ENCODE measurements at regions not wholly inside any gene's neighbourhood (a gene's known extent, or its start where the extent isn't known, plus 50 kb on each side); places are given as distances from the start of the nearest gene placed in this dataset.

DNA sequence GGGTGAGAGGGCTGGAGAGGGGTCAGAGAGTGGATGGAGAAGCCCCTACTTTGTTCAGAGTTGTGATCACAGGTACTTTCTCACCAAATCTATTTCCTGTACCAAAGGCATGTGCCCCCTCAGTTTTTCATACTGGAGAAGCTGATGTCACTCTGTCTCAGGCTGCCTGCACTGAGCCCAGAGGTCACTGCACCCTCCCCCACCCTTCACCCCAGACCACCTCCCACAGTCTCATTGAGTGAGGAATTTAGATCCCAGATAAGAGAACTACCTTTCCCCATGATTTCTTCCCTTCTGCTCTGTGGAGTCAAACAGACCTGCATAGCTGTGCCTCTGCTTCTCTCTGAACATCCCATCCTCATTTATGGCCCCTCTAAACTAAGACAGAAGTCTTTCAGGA, 140.0 kb upstream of the IRX6 start:
- no peaks in the 10 kb centered on the region for H3K27me3 ChIP-seq (ENCODE audit: insufficient read depth, low read length)
- no peaks in the 10 kb centered on the region for H3K9me3 ChIP-seq (ENCODE audit: insufficient read depth, low read depth, low read length)
- H4K8ac ChIP-seq (ENCODE audit: low read depth, low read length): no peak overlapping the region
- H3K4me2 ChIP-seq (ENCODE audit: low read length): no peak overlapping the region
- no peak overlapping the region for H3K4me3 ChIP-seq (ENCODE audit: low read depth, low read length)
- no peak overlapping the region for H3K27ac ChIP-seq (ENCODE audit: low read depth, low read length)
- H2BK12ac ChIP-seq (ENCODE audit: low read length): no peak overlapping the region
- peaks cover 3 to 6% of the 10 kb centered on the region in 2 experiments for H3K4me1 ChIP-seq (ENCODE audit: control insufficient read depth in 1 of 2, insufficient read depth in 2 of 2, low read length in 2 of 2)
- no peak overlapping the region for H4K12ac ChIP-seq (ENCODE audit: low read depth, low read length)
- no peak overlapping the region for H3K23ac ChIP-seq (ENCODE audit: low read length)
- no peak overlapping the region for H2AK5ac ChIP-seq (ENCODE audit: low read length)
- DNase-seq: no peak
- no peak overlapping the region for H2BK5ac ChIP-seq (ENCODE audit: low read depth, low read length, poor library complexity)
- no peaks in the 10 kb centered on the region for H3K79me2 ChIP-seq (ENCODE audit: control insufficient read depth, insufficient read depth, low read length, poor library complexity)
- H3K9ac ChIP-seq (ENCODE audit: low read length): no peak overlapping the region
- no peak overlapping the region for H3K18ac ChIP-seq (ENCODE audit: low read length)
- H4K91ac ChIP-seq (ENCODE audit: low read depth, low read length): no peak overlapping the region
- H3K14ac ChIP-seq (ENCODE audit: low read length): no peak overlapping the region
- no peaks in the 10 kb centered on the region for H3K79me1 ChIP-seq (ENCODE audit: low read length)
- H2AFZ ChIP-seq (ENCODE audit: insufficient read depth, low read length, poor library complexity): no peak overlapping the region
- H2BK120ac ChIP-seq (ENCODE audit: insufficient read depth, low read length, poor library complexity): no peak overlapping the region
- no peaks in the 10 kb centered on the region for H3K36me3 ChIP-seq (ENCODE audit: control insufficient read depth in 1 of 2, insufficient read depth in 2 of 2, low read length in 2 of 2)
- H3K4ac ChIP-seq (ENCODE audit: low read depth, low read length): no peak overlapping the region

- H3K36me3 ChIP-seq (ENCODE audit: control insufficient read depth in 1 of 2, insufficient read depth in 2 of 2, low read length in 2 of 2): no peaks in the 10 kb centered on the region
- no peak overlapping the region for H4K12ac ChIP-seq (ENCODE audit: low read depth, low read length)
- no peak overlapping the region for H3K23ac ChIP-seq (ENCODE audit: low read length)
- H2AK5ac ChIP-seq (ENCODE audit: low read length): no peak overlapping the region
- no peak overlapping the region for H3K18ac ChIP-seq (ENCODE audit: low read length)
- no peak overlapping the region for H2BK5ac ChIP-seq (ENCODE audit: low read depth, low read length, poor library complexity)
- no CpG with 5 or more reads among the region's 3 CpGs for WGBS (ENCODE audit: extremely low coverage, insufficient coverage, insufficient read length)
- H3K4ac ChIP-seq (ENCODE audit: low read depth, low read length): no peak overlapping the region
- H2AFZ ChIP-seq (ENCODE audit: insufficient read depth, low read length, poor library complexity): no peak overlapping the region
- no peak overlapping the region for H3K4me3 ChIP-seq (ENCODE audit: low read depth, low read length)
- H3K27ac ChIP-seq (ENCODE audit: low read depth, low read length): no peak overlapping the region
- no peaks in the 10 kb centered on the region for H3K79me2 ChIP-seq (ENCODE audit: control insufficient read depth, insufficient read depth, low read length, poor library complexity)
- H4K8ac ChIP-seq (ENCODE audit: low read depth, low read length): no peak overlapping the region
- H3K14ac ChIP-seq (ENCODE audit: low read length): no peak overlapping the region
- H3K27me3 ChIP-seq (ENCODE audit: insufficient read depth, low read length): no peaks in the 10 kb centered on the region
- H3K79me1 ChIP-seq (ENCODE audit: low read length): no peaks in the 10 kb centered on the region
- no peak overlapping the region for H4K91ac ChIP-seq (ENCODE audit: low read depth, low read length)
- H3K9me3 ChIP-seq (ENCODE audit: insufficient read depth, low read depth, low read length): no peaks in the 10 kb centered on the region
- H3K9ac ChIP-seq (ENCODE audit: low read length): no peak overlapping the region
- no peak overlapping the region for H2BK120ac ChIP-seq (ENCODE audit: insufficient read depth, low read length, poor library complexity)
- peaks cover 3 to 6% of the 10 kb centered on the region in 2 experiments for H3K4me1 ChIP-seq (ENCODE audit: control insufficient read depth in 1 of 2, insufficient read depth in 2 of 2, low read length in 2 of 2)
- H3K4me2 ChIP-seq (ENCODE audit: low read length): no peak overlapping the region
- H2BK12ac ChIP-seq (ENCODE audit: low read length): no peak overlapping the region
- no peak for DNase-seq
These were observed 139.4 kb upstream of the IRX6 start for GRCh38 chr16:55184619-55185018.

- DNase-seq: no peak
- no peak overlapping the region for H3K18ac ChIP-seq (ENCODE audit: low read length)
- no peak overlapping the region for H3K23ac ChIP-seq (ENCODE audit: low read length)
- H3K27ac ChIP-seq (ENCODE audit: low read depth, low read length): no peak overlapping the region
- H3K9me3 ChIP-seq (ENCODE audit: insufficient read depth, low read depth, low read length): peaks cover 2% of the 10 kb centered on the region
- no peak overlapping the region for H3K4ac ChIP-seq (ENCODE audit: low read depth, low read length)
- H3K4me3 ChIP-seq (ENCODE audit: low read depth, low read length): no peak overlapping the region
- H4K12ac ChIP-seq (ENCODE audit: low read depth, low read length): no peak overlapping the region
- no peak overlapping the region for H4K91ac ChIP-seq (ENCODE audit: low read depth, low read length)
- H2BK5ac ChIP-seq (ENCODE audit: low read depth, low read length, poor library complexity): no peak overlapping the region
- peaks cover 2 to 3% of the 10 kb centered on the region in 2 experiments for H3K4me1 ChIP-seq (ENCODE audit: control insufficient read depth in 1 of 2, insufficient read depth in 2 of 2, low read length in 2 of 2)
- H3K79me1 ChIP-seq (ENCODE audit: low read length): no peaks in the 10 kb centered on the region
- no peak overlapping the region for H2AK5ac ChIP-seq (ENCODE audit: low read length)
- no peaks in the 10 kb centered on the region for H3K36me3 ChIP-seq (ENCODE audit: control insufficient read depth in 1 of 2, insufficient read depth in 2 of 2, low read length in 2 of 2)
- no CpG with 5 or more reads among the region's 6 CpGs for WGBS (ENCODE audit: extremely low coverage, insufficient coverage, insufficient read length)
- no peak overlapping the region for H2BK120ac ChIP-seq (ENCODE audit: insufficient read depth, low read length, poor library complexity)
- H3K9ac ChIP-seq (ENCODE audit: low read length): no peak overlapping the region
- no peak overlapping the region for H2AFZ ChIP-seq (ENCODE audit: insufficient read depth, low read length, poor library complexity)
- H3K79me2 ChIP-seq (ENCODE audit: control insufficient read depth, insufficient read depth, low read length, poor library complexity): no peaks in the 10 kb centered on the region
- no peak overlapping the region for H3K14ac ChIP-seq (ENCODE audit: low read length)
- H3K4me2 ChIP-seq (ENCODE audit: low read length): no peak overlapping the region
- no peaks in the 10 kb centered on the region for H3K27me3 ChIP-seq (ENCODE audit: insufficient read depth, low read length)
- no peak overlapping the region for H2BK12ac ChIP-seq (ENCODE audit: low read length)
- no peak overlapping the region for H4K8ac ChIP-seq (ENCODE audit: low read depth, low read length)
These were observed 134.8 kb upstream of the IRX6 start for GRCh38 chr16:55189224-55189623.

DNA sequence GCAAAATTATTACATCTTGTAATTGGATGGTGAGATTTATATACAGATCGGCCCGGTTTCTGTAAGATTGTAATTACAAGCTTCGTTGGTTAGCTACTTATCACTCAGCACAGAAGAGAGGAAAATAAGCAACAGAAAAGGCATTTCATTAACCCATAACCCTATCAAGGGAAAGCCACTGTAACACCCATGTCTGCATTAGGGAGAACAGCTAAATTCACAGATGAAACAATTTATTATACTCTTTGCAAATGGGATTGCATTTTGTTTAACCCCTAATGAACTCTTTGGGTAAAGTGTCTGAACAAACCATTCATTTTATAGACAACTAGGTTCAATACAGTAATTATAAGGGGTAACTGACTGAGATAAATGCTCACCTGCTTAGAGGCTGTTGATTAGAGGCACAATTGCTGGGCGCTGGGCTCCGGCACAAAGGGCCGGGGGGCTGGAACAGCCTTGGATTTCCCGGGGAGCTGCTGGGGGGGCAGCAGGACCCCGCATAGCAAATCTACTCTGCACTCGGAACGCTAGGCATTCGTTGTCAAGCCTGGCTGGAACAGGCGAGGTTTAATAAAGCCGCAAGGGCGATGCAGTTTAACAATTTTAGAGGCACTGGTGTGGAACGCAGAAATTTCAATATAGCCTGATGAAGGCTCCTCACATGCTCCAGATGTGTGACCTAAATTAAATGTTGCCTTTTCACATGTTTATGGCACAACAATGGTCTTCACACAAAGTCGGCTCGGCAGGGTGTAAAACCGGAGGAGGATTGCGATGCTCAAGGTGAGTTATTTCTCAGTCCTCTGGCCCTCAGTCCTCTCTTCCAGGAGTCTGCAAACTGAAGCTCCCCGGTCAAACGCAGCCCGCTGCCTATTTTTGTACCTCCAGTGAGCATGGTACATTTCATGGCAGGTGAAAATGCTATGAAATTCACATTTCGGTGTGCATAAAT, 134.0 kb upstream of the IRX6 start:
- Histone ChIP-seq H3K27ac (ENCODE audit: low read depth, low read length) (no peak overlapping the region), H3K79me1 (ENCODE audit: low read length) (no peaks in the 10 kb centered on the region), H4K12ac (ENCODE audit: low read depth, low read length) (no peak overlapping the region), H3K23ac (ENCODE audit: low read length) (no peak overlapping the region), H2BK5ac (ENCODE audit: low read depth, low read length, poor library complexity) (no peak overlapping the region), H3K4me3 (ENCODE audit: low read depth, low read length) (no peak overlapping the region), H3K4ac (ENCODE audit: low read depth, low read length) (no peak overlapping the region), H3K36me3 (ENCODE audit: control insufficient read depth in 1 of 2, insufficient read depth in 2 of 2, low read length in 2 of 2) (no peaks in the 10 kb centered on the region), H3K9ac (ENCODE audit: low read length) (no peak overlapping the region), H2AK5ac (ENCODE audit: low read length) (no peak overlapping the region), H3K4me1 (ENCODE audit: control insufficient read depth in 1 of 2, insufficient read depth in 2 of 2, low read length in 2 of 2) (peaks cover 0 to 3% of the 10 kb centered on the region in 2 experiments), H3K14ac (ENCODE audit: low read length) (no peak overlapping the region), H4K91ac (ENCODE audit: low read depth, low read length) (no peak overlapping the region), H2AFZ (ENCODE audit: insufficient read depth, low read length, poor library complexity) (no peak overlapping the region), H3K9me3 (ENCODE audit: insufficient read depth, low read depth, low read length) (peaks cover 2% of the 10 kb centered on the region), H3K27me3 (ENCODE audit: insufficient read depth, low read length) (no peaks in the 10 kb centered on the region), H4K8ac (ENCODE audit: low read depth, low read length) (no peak overlapping the region), H3K4me2 (ENCODE audit: low read length) (no peak overlapping the region), H3K79me2 (ENCODE audit: control insufficient read depth, insufficient read depth, low read length, poor library complexity) (no peaks in the 10 kb centered on the region), H2BK120ac (ENCODE audit: insufficient read depth, low read length, poor library complexity) (no peak overlapping the region), H2BK12ac (ENCODE audit: low read length) (no peak overlapping the region), H3K18ac (ENCODE audit: low read length) (no peak overlapping the region)
- no CpG with 5 or more reads among the region's 23 CpGs for WGBS (ENCODE audit: extremely low coverage, insufficient coverage, insufficient read length)
- DNase-seq: no peak
